AG08396 (cell line): ENCODE measurements at regions not wholly inside any gene's neighbourhood (a gene's known extent, or its start where the extent isn't known, plus 50 kb on each side); places are given as distances from the start of the nearest gene placed in this dataset.

Experiments used
- DNase-seq: peaks from one replicate; pipeline ENCODE4 v3.0.0; 2012; ENCODE audit warnings: low spot score, mixed read lengths

DNA sequence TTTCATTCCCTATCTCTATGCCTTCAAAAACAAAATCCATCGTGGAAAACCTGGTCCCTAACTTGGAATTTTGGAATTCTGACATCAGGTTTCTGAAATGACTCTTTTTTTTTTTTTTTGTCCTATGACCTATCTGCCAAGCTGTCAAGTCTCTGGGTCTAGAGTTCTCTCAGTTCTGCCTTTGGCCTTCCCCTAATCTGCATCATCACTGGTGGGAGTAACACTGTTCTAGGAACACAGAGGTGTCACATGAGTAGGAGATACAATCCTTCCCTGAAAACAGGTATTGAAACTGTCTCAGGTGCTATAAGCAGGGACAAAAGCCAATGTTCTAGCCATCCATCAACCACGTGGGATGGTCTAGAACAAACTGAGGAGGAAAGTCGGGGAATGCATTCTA lies 142.0 kb upstream of the ATP1B1 start:
- DNase-seq, result no peak

GRCh38 chr1:168966217-168966616 lies 140.3 kb upstream of the ATP1B1 start:
- DNase-seq, result no peak

- no peak for DNase-seq
Observed at GRCh38 chr1:168966636-168967035, 139.9 kb upstream of the ATP1B1 start.

- DNase-seq, result no peak
Observed at GRCh38 chr1:168970926-168971659, 135.4 kb upstream of the ATP1B1 start.

GRCh38 chr1:168972225-168972624 lies 134.3 kb upstream of the ATP1B1 start:
- DNase-seq, result no peak

- no peak for DNase-seq
Observed at GRCh38 chr1:168972887-168973286, 133.6 kb upstream of the ATP1B1 start.

DNA sequence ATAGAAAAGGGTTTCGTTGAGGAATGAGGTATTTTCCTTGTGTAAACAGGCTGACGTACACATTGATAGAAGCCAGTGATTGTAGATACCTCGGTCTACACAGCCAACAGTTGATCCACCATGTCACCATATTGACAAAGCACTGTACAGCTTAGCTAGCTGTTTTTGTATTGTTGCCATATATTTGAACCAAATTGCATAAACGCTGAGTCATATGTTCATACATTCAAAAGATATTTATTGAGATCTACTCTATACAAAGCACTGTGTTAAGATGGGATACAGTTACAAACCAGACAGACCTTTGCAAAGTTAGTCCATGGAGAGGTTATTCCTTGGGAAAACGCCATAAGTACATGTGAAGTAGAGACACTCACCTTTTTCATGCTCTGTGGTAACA lies 132.4 kb upstream of the ATP1B1 start:
- DNase-seq, result no peak

GRCh38 chr1:168974611-168975010 lies 131.9 kb upstream of the ATP1B1 start:
- DNase-seq, result no peak

DNA sequence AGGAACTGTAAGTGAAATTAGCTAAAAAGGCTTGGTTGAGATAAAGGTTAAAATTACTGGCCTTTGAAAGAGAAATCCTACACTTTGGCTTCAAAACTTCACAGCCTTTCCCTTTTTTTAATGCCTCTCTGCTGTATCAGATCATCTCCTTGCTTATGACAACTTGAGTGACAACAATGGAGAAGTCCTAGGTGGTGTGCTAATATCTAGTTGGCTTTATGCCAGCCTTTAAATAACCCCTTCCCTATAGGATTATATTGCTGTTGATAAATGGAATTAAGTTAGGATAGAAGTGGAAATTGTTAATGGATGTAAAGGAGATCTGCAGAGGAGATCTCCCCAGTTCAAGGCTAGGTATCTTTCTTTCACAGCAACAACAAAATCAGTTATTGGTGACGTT lies 130.2 kb upstream of the ATP1B1 start:
- no peak for DNase-seq

DNA sequence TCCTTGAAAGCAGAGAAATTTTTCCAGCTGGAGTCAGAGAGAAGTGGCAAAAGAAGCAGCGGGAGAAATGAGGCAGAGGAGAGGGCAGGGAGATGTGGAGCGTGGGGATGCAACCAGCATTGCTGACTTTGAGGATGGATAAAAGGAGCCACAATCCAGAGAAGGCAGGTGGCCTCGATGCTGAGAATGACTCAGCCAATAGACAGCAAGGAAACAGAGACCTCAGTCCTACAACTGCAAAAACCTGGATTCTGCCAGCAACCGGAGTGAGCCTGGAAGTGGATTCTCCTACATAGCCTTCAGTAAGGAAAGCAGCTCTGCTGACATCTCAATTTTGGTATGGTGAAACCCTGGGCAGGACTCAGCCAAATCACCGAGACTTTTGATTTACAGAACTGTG lies 128.9 kb upstream of the ATP1B1 start:
- no peak for DNase-seq

GRCh38 chr1:168979276-168979675 lies 127.2 kb upstream of the ATP1B1 start:
- no peak for DNase-seq

- no peak for DNase-seq
Observed at GRCh38 chr1:168980180-168980579, 126.3 kb upstream of the ATP1B1 start.

- DNase-seq, result no peak
Observed at GRCh38 chr1:168980656-168981055, 125.8 kb upstream of the ATP1B1 start.

DNA sequence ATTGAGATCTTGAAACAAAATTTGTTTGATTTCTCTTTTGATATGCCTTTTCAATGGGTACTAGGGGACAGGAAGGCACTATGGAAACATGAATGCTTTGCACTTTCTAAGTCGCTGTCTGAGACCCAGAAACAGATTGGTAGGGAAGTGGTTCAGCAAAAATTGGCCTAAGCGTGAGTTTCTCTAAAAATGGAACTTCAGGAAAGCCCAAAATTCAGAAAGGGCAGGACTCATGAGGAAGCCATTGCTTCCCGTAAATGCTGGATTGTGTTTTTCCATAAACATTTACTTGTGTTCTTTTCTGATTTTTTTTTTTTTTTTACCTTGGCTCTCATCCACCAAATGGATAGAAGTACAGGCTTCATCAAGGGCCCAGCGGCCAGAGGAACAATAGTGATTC lies 123.7 kb upstream of the ATP1B1 start:
- no peak for DNase-seq

- no peak for DNase-seq
Observed at GRCh38 chr1:168987330-168987729, 119.2 kb upstream of the ATP1B1 start.

DNA sequence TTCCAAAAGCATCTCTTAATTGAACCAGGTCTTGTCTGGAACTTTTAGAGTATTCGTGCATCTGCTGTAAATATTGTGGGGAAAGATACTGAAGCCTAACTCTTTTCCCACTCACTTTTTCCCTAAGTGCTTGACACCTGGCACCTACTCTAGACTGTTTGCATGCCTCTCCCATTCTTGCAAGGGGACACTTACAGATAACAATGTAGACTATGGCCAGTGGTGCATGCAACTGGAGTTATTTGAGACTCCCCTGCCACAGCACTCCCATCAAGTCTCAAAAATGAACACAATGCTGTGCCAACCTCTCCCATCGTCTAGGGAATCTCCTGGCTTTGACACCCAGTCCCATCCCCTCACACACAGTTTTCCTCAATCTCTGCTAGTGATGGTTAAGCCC lies 118.6 kb upstream of the ATP1B1 start:
- DNase-seq, result no peak

- no peak for DNase-seq
Observed at GRCh38 chr1:168989985-168990384, 116.5 kb upstream of the ATP1B1 start.

DNA sequence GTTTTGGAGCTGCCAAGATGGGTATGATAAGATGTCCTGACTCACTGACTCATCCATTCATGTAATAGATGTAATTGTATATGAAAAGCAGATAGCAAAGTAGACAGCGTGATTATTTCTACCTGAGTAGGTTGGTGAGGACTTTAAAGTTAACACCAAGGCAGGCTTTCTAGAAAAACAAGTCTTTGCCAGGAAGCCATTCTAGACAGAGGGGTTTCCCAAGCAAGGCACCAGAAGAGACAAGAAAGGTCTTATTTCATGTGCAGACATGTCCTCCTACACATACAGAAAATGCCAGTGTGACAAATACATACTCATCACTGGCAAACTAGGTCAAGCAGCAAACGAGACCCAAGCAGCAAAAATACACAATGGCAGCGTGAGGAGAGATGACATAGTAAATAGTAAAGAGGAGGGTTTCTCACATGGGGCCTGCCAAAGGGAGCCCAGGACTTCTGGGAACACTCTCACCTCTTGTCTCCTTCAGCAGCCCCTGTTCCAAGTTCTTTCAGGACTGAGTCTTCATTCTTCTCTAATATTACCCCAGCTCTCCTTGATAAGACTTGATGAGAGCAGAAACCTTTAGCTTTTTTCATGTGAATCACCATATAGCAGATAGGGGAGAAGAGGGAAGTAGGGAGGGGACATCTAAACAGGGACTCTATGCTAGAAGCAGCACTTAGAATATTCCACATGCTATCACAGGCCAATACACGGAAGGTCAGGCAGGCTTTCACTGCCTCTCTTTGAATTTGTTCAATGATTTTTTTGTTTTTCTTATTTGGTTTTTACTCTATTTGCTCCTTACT lies 114.6 kb upstream of the ATP1B1 start:
- DNase-seq, result no peak

DNA sequence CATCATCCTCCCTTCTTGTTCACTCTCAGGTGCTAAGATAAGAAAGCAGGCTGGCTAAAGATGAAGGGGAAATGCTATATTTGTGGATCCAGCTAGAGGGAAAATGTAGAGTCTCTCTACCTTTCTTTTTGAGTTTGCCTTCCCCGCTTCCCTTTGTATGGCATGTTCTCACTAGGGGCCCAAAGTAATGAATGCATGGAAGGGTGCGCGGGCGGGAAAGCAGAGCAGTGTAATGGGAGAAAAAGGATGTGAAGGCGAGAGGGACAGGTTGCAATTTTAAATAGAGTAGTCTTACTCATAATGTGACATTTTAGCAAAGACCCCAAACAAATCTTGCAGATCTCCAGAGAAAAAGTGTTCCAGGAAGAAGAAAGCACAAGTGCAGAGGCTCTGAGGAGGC lies 105.1 kb upstream of the ATP1B1 start:
- no peak for DNase-seq

GRCh38 chr1:169003864-169004516 lies 102.5 kb upstream of the ATP1B1 start:
- DNase-seq, result no peak

DNA sequence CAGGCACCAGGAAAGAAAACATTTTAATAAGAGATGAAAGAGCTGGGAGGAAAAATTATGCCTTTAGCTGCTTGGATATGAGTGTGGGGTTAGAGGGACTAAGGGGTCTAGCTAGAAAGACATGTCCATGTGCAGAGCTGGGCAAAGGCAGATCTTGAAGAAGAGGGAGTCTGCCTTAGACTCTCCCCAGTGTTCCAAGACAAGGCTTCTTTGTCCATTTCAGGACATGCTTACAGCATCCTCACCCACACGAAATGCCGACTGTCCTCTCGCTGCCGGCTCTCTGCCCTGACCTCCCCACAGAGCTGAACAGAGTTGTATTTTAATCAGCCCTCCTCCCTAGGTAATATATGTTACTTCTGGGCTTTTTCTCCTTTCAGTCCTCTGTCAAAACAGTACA lies 100.7 kb upstream of the ATP1B1 start:
- no peak for DNase-seq

DNA sequence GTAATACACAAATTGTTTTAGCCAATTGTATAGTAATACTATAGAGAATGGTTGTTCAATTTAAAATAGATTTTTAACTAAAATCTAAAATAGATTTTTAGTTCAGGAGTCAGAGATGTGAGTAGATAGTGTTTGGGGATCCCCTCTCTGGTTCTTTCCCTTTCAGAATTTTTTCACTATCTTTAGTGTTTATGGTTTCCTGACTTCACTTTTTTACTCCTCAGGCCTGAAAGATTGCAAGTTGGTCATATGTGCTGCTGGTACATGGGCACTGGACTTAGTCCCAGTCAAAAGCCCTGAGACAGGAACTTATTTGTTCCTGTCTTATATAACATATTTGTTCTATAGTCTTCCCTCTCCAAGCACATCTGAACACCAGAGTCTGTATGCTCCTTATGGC lies 96.8 kb upstream of the ATP1B1 start:
- DNase-seq, result no peak

- no peak for DNase-seq
Observed at GRCh38 chr1:169012416-169012815, 94.1 kb upstream of the ATP1B1 start.
